Embryonic facial prominence (tissue), 1 donor: ENCODE measurements at regions not wholly inside any gene's neighbourhood (a gene's known extent, or its start where the extent isn't known, plus 50 kb on each side); places are given as distances from the start of the nearest gene placed in this dataset.

ENCODE experiments used
- DNase-seq: peaks from one replicate; pipeline ENCODE4 v3.0.0-alpha.2; 2016; ENCODE audit errors: extremely low spot score

GRCh38 chr7:41175435-41175834 lies 527.5 kb downstream of the INHBA start:
- no peak for DNase-seq

GRCh38 chr7:41174521-41174920 lies 528.4 kb downstream of the INHBA start:
- DNase-seq: no peak

GRCh38 chr7:41170466-41170865 lies 532.4 kb downstream of the INHBA start:
- no peak for DNase-seq

- no peak for DNase-seq
Measured at GRCh38 chr7:41169317-41169716, 533.6 kb downstream of the INHBA start.

GRCh38 chr7:41167836-41168235 lies 535.1 kb downstream of the INHBA start:
- no peak for DNase-seq

- no peak for DNase-seq
Measured at GRCh38 chr7:41164440-41164839, 538.5 kb downstream of the INHBA start.

- DNase-seq: no peak
Measured at GRCh38 chr7:41163991-41164390, 538.9 kb downstream of the INHBA start.

GRCh38 chr7:41162612-41163011 lies 540.3 kb downstream of the INHBA start:
- no peak for DNase-seq

- no peak for DNase-seq
Measured at GRCh38 chr7:41161041-41161587, 541.8 kb downstream of the INHBA start.

- DNase-seq: no peak
Measured at GRCh38 chr7:41156268-41156667, 546.6 kb downstream of the INHBA start.

GRCh38 chr7:41153268-41153667 lies 549.6 kb downstream of the INHBA start:
- DNase-seq: no peak

- DNase-seq: no peak
Measured at GRCh38 chr7:41152179-41152678, 550.7 kb downstream of the INHBA start.

GRCh38 chr7:41149576-41149975 lies 553.3 kb downstream of the INHBA start:
- no peak for DNase-seq

GRCh38 chr7:41148521-41148951 lies 554.4 kb downstream of the INHBA start:
- no peak for DNase-seq

GRCh38 chr7:41147606-41148485 lies 555.0 kb downstream of the INHBA start:
- DNase-seq: no peak

- no peak for DNase-seq
Measured at GRCh38 chr7:41146429-41146828, 556.5 kb downstream of the INHBA start.

- no peak for DNase-seq
Measured at GRCh38 chr7:41145656-41146055, 557.2 kb downstream of the INHBA start.

- no peak for DNase-seq
Measured at GRCh38 chr7:41142904-41143473, 559.9 kb downstream of the INHBA start.

GRCh38 chr7:41139789-41140188 lies 563.1 kb downstream of the INHBA start:
- DNase-seq: no peak

- DNase-seq: no peak
Measured at GRCh38 chr7:41136551-41136950, 566.3 kb downstream of the INHBA start.

- DNase-seq: no peak
Measured at GRCh38 chr7:41135511-41135910, 567.4 kb downstream of the INHBA start.

GRCh38 chr7:41134300-41135255 lies 568.3 kb downstream of the INHBA start:
- DNase-seq: no peak
